ENCODE measurements at regions not wholly inside any gene's neighbourhood (a gene's known extent, or its start where the extent isn't known, plus 50 kb on each side); places are given as distances from the start of the nearest gene placed in this dataset.

- H3K4me1 ChIP-seq (ENCODE audit: control insufficient read depth, insufficient read depth, low read length): no peaks in the 10 kb centered on the region
- no TSS peak for BruUV-seq (replicated peaks)
- ChIA-PET CTCF (no interaction called here), POLR2A (no interaction called here)
- no peak for ATAC-seq
- no peak overlapping the region for H3K4me3 ChIP-seq (ENCODE audit: low read depth in 2 of 2, low read length in 2 of 2)
- no peaks in the 10 kb centered on the region for H3K9me3 ChIP-seq (ENCODE audit: control insufficient read depth, insufficient read depth, low read depth, low read length)
- no peaks in the 10 kb centered on the region for H3K27me3 ChIP-seq (ENCODE audit: control insufficient read depth, insufficient read depth, low read length)
- DNase-seq (ENCODE audit: low read depth, low spot score): no peak
- no peaks in the 10 kb centered on the region for H3K36me3 ChIP-seq (ENCODE audit: control insufficient read depth, insufficient read depth, low read length)
- TF ChIP-seq TCF7L2 (IDR thresholded peaks at IDR 0.05; ENCODE audit: low read depth, low read length) (no peak), POLR2AphosphoS5 (IDR thresholded peaks at IDR 0.05; ENCODE audit: low read depth, low read length) (no peak), SIN3A (IDR thresholded peaks at IDR 0.05; ENCODE audit: borderline replicate concordance, insufficient read depth, low read depth, low read length) (no peak)
- TF ChIP-seq, protein P1, sequence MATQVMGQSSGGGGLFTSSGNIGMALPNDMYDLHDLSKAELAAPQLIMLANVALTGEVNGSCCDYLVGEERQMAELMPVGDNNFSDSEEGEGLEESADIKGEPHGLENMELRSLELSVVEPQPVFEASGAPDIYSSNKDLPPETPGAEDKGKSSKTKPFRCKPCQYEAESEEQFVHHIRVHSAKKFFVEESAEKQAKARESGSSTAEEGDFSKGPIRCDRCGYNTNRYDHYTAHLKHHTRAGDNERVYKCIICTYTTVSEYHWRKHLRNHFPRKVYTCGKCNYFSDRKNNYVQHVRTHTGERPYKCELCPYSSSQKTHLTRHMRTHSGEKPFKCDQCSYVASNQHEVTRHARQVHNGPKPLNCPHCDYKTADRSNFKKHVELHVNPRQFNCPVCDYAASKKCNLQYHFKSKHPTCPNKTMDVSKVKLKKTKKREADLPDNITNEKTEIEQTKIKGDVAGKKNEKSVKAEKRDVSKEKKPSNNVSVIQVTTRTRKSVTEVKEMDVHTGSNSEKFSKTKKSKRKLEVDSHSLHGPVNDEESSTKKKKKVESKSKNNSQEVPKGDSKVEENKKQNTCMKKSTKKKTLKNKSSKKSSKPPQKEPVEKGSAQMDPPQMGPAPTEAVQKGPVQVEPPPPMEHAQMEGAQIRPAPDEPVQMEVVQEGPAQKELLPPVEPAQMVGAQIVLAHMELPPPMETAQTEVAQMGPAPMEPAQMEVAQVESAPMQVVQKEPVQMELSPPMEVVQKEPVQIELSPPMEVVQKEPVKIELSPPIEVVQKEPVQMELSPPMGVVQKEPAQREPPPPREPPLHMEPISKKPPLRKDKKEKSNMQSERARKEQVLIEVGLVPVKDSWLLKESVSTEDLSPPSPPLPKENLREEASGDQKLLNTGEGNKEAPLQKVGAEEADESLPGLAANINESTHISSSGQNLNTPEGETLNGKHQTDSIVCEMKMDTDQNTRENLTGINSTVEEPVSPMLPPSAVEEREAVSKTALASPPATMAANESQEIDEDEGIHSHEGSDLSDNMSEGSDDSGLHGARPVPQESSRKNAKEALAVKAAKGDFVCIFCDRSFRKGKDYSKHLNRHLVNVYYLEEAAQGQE (IDR thresholded peaks at IDR 0.05; ENCODE audit: insufficient read depth in 1 of 2, low read depth in 2 of 2, low read length in 1 of 2): no peak
- TF ChIP-seq, protein P2, sequence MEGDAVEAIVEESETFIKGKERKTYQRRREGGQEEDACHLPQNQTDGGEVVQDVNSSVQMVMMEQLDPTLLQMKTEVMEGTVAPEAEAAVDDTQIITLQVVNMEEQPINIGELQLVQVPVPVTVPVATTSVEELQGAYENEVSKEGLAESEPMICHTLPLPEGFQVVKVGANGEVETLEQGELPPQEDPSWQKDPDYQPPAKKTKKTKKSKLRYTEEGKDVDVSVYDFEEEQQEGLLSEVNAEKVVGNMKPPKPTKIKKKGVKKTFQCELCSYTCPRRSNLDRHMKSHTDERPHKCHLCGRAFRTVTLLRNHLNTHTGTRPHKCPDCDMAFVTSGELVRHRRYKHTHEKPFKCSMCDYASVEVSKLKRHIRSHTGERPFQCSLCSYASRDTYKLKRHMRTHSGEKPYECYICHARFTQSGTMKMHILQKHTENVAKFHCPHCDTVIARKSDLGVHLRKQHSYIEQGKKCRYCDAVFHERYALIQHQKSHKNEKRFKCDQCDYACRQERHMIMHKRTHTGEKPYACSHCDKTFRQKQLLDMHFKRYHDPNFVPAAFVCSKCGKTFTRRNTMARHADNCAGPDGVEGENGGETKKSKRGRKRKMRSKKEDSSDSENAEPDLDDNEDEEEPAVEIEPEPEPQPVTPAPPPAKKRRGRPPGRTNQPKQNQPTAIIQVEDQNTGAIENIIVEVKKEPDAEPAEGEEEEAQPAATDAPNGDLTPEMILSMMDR (IDR thresholded peaks at IDR 0.05): no peak
- H3K27ac ChIP-seq (ENCODE audit: low read length): no peak overlapping the region
- in situ Hi-C loops (cut with HindIII; ENCODE audit: low pct_unique_long_range_greater_than_20kb, low sequenced_read_pairs) (no loop called here), intact Hi-C loops (cut with micrococcal nuclease; ENCODE audit: unreplicated experiment) (no loop called here)
Measured at GRCh38 chr2:83217854-83218253, 1241.2 kb downstream of the SUCLG1 start.

DNA sequence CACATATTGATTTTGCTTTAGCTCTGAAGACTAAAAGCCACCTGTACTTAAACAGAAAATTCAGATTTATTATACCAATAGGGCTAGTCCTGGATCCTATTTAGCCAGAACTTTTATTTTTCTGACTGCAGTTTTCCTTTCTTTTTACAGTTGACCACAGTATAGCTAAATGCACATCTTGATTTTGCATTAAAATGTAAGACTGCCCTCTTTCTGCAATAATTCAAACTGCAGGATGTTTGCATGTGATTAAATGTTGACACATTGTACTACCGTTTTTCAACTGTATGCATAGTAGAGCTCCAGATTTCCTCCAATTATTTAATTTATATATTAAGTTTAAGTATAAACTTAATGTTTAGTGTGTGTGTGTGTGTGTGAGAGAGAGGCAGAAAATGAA, 1262.9 kb downstream of the SUCLG1 start:
- ChIA-PET POLR2A (no interaction called here), CTCF (no interaction called here)
- peak; percentile 12 for DNase-seq (ENCODE audit: low read depth, low spot score)
- TF ChIP-seq TCF7L2 (IDR thresholded peaks at IDR 0.05; ENCODE audit: low read depth, low read length) (no peak), POLR2AphosphoS5 (IDR thresholded peaks at IDR 0.05; ENCODE audit: low read depth, low read length) (no peak), SIN3A (IDR thresholded peaks at IDR 0.05; ENCODE audit: borderline replicate concordance, insufficient read depth, low read depth, low read length) (no peak)
- TF ChIP-seq, protein P2 (IDR thresholded peaks at IDR 0.05): peak; percentile 64; the same call in 1 of the 2 replicates
- TF ChIP-seq, protein P1 (IDR thresholded peaks at IDR 0.05; ENCODE audit: insufficient read depth in 1 of 2, low read depth in 2 of 2, low read length in 1 of 2): no peak
- intact Hi-C loops (cut with micrococcal nuclease; ENCODE audit: unreplicated experiment): loop anchor here (10.0 kb wide), 1 partner anchor 851 kb away; no protein-coding TSS in a partner anchor
- H3K4me3 ChIP-seq (ENCODE audit: low read depth in 2 of 2, low read length in 2 of 2): no peak overlapping the region
- no peak overlapping the region for H3K27ac ChIP-seq (ENCODE audit: low read length)
- in situ Hi-C loops (cut with HindIII; ENCODE audit: low pct_unique_long_range_greater_than_20kb, low sequenced_read_pairs): no loop called here
- ATAC-seq: 0 out of 2 replicates have a peak, but pooled peaks have one; percentile 42
- H3K36me3 ChIP-seq (ENCODE audit: control insufficient read depth, insufficient read depth, low read length): no peaks in the 10 kb centered on the region
- BruUV-seq (replicated peaks): no TSS peak
- no peaks in the 10 kb centered on the region for H3K4me1 ChIP-seq (ENCODE audit: control insufficient read depth, insufficient read depth, low read length)
- H3K9me3 ChIP-seq (ENCODE audit: control insufficient read depth, insufficient read depth, low read depth, low read length): no peaks in the 10 kb centered on the region
- no peaks in the 10 kb centered on the region for H3K27me3 ChIP-seq (ENCODE audit: control insufficient read depth, insufficient read depth, low read length)

All from Panc1 (cell line).